ENCODE measurements at regions not wholly inside any gene's neighbourhood (a gene's known extent, or its start where the extent isn't known, plus 50 kb on each side); places are given as distances from the start of the nearest gene placed in this dataset.
"Not testable (repeated sequence)": the region's sequence is repeated elsewhere in the genome, so short reads cannot be mapped to it uniquely, and the experiment has no call there.

- DNase-seq (ENCODE audit: low spot score): no peak
Observed at GRCh38 chr5:38607396-38607795, 51.0 kb upstream of the LIFR start.

- DNase-seq (ENCODE audit: low spot score): no peak
Observed at GRCh38 chr5:38607930-38608564, 51.6 kb upstream of the LIFR start.

- no peak for DNase-seq (ENCODE audit: low spot score)
Observed at GRCh38 chr5:38608874-38609273, 52.4 kb upstream of the LIFR start.

DNA sequence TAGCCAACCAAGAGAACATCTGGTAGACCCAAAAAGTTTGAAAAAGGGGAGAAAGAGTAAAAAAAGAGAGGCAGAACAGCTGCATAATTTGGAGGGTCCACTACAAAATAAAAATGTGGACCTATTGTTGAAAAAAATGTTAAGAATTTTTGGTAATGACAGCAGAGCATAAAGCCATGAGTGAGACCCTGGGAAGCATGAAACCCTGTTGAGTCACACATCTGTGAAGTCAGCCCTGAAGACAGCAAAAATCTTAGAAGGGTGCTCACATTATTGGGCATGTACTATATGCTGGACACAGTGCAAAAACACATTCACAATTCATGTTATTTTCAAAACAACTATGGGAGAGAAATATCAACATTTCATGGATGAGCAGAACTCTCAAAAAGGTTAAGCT lies 56.4 kb upstream of the LIFR start:
- no peak for DNase-seq (ENCODE audit: low spot score)

DNA sequence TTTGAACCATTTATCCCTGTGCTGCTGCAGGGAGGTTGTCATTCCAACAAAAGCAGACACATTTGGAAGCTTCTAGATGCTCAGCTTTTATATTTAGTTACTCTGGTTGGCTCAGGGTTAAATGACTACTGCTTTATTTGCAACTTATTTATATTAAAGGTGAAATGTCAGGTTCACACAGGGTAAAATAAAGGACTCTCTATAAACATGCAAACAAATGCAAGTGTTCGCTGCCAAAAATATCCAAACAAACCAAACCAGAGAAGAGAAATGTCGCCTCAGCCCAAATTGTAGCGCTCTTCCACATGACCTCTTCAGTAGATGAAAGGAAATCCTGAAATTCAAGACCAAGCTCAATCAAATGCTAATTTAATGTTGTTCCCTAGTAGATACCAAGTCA lies 57.0 kb upstream of the LIFR start:
- no peak for DNase-seq (ENCODE audit: low spot score)

- DNase-seq (ENCODE audit: low spot score): peak; percentile 93
Observed at GRCh38 chr5:38613992-38614836, 57.8 kb upstream of the LIFR start.

DNA sequence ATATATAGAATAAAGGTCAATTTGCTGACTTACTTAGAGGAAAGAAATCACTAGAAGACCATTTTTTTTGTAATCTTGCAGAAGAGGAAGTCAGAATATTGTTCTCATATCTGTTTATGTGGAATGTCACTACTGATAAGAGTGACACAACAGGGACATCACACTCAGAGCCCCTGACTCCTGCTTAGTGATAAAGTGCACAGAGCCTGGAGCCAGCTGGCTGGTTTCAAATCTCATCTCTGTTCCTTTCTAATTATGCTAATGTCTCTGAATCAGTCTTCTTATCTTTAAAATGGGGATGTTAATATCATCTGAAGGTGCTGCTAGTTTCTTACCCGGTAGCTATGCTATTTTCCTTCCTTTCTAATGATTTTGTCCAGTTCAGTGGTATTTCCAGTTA lies 58.6 kb upstream of the LIFR start:
- DNase-seq (ENCODE audit: low spot score): no peak

GRCh38 chr5:38615981-38616451 lies 59.6 kb upstream of the LIFR start:
- no peak for DNase-seq (ENCODE audit: low spot score)

- no peak for DNase-seq (ENCODE audit: low spot score)
Observed at GRCh38 chr5:38618154-38618553, 61.7 kb upstream of the LIFR start.

GRCh38 chr5:38621331-38621730 lies 64.9 kb upstream of the LIFR start:
- DNase-seq (ENCODE audit: low spot score): no peak

- DNase-seq (ENCODE audit: low spot score): no peak
Observed at GRCh38 chr5:38621840-38622437, 65.5 kb upstream of the LIFR start.

DNA sequence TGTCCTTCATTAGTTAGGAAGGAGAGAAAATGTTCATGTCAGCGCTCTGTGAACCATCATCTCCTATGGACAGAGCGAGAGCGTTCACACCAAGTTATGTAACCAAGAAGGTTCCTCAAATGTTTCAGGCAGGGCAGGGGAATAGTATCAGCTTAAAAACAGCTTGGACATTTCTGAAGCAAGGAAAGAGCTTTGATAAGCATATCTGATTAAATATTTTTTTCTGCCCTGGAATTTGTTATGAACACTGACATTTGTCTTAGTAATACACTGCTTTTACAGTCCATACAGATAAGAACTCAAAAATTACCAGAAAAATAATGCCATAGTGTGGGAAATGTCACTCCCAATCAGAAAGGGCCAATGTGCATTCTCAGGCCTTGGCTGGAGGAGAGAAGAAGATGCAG lies 66.3 kb upstream of the LIFR start:
- no peak for DNase-seq (ENCODE audit: low spot score)

- not testable (repeated sequence) for DNase-seq (ENCODE audit: low spot score)
Observed at GRCh38 chr5:38624541-38624940, 68.1 kb upstream of the LIFR start.

DNA sequence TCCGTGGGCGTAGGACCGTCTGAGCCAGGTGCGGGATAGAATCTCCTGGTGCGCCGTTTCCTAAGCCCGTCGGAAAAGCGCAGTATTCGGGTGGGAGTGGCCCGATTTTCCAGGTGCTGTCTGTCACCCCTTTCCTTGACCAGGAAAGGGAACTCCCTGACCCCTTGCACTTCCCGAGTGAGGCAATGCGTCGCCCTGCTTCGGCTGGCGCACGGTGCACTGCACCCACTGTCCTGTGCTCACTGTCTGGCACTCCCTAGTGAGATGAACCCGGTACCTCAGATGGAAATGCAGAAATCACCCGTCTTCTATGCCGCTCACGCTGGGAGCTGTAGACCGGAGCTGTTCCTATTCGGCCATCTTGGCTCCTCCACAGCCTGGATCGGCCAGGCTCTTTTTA lies 74.9 kb upstream of the LIFR start:
- not testable (repeated sequence) for DNase-seq (ENCODE audit: low spot score)

- DNase-seq (ENCODE audit: low spot score): no peak
Observed at GRCh38 chr5:38634568-38635369, 78.3 kb upstream of the LIFR start.

DNA sequence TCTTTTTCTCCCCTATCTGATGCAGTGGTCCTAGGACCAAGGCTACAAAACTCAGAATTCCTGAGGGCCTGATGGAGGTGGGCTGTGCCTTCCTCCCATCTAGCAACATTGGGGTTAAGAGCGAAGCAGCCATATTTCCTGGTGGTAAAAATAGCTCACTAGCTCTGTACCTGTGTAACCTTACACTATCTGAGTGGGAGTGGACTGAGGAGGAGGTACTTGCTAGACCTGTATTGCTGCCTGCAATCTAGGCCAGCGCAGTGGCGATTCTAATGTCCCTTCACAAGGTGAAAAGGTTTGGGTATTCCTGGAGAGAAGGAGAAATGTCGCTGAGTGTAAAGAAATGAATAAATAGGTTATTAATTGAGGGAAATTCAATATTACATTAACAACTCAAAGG lies 80.2 kb upstream of the LIFR start:
- peak; percentile 75 for DNase-seq (ENCODE audit: low spot score)

DNA sequence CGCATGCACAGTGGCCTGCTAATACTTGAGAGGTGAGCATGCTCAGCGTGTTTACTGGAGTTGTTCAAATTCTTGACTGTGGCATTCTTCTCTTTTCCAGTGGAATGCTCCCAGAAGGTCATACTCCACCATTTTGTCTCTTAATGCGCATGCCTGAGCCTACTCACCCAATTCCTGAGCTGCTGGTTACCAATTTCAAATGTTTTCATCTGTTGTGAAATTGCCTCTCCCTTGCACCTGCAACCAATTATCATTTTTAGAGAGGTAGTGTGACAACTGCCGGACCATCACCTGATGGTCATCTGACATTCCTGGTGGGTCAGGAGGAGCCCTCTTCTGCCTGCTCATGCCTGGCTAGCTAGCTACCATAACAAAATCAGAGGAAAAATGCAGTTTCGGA lies 82.2 kb upstream of the LIFR start:
- DNase-seq (ENCODE audit: low spot score): no peak

- peak; percentile 28 for DNase-seq (ENCODE audit: low spot score)
Observed at GRCh38 chr5:38639377-38640358, 83.2 kb upstream of the LIFR start.

- no peak for DNase-seq (ENCODE audit: low spot score)
Observed at GRCh38 chr5:38641003-38641402, 84.6 kb upstream of the LIFR start.

DNA sequence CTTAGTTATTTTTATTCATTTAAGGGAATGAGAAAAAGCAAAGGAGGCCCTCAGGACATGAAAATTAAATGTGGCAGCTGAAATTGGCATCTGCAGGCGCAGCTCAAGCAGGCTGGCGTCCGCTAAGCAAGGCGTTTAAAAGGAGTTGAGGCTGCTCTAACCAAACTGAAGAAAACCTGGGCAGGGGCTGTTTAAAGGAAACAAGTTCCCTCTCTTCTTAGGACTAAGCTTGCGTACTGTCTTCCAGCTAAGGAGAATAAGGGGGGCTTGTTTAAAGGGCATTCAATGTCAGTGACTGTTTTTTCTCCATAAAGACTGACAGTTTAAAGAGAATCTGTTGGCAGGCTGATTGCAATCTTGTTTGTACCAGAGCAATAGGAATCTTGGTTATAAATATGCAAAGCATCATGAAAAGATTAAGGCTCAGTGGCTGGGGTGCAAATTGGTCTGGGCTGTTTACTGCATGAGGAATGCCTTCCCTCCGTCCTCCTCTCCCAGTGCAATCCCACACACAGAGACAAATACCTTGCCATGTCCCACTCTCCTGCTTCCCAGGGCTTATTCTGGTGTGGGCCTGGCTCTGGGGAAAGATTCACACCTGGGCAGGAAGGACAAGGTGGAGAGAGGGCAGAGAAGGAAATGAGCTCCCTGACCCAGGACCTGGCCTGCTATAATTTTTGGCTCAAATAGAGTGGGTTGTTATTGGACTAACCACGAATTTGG lies 85.9 kb upstream of the LIFR start:
- no peak for DNase-seq (ENCODE audit: low spot score)

All from mucosa of gallbladder (tissue), 1 donor.